ENCODE measurements at regions not wholly inside any gene's neighbourhood (a gene's known extent, or its start where the extent isn't known, plus 50 kb on each side); places are given as distances from the start of the nearest gene placed in this dataset.

GRCh38 chr6:163897669-163898068 lies 483.2 kb downstream of the QKI start:
- DNase-seq (ENCODE audit: low read depth in 1 of 2, low spot score in 1 of 2), result no peak

- DNase-seq (ENCODE audit: low read depth in 1 of 2, low spot score in 1 of 2), result no peak
Measured at GRCh38 chr6:163897030-163897429, 482.5 kb downstream of the QKI start.

- DNase-seq (ENCODE audit: low read depth in 1 of 2, low spot score in 1 of 2), result no peak
Measured at GRCh38 chr6:163895162-163895561, 480.6 kb downstream of the QKI start.

GRCh38 chr6:163893609-163894189 lies 479.2 kb downstream of the QKI start:
- no peak for DNase-seq (ENCODE audit: low read depth in 1 of 2, low spot score in 1 of 2)

- DNase-seq (ENCODE audit: low read depth in 1 of 2, low spot score in 1 of 2), result no peak
Measured at GRCh38 chr6:163892824-163893561, 478.5 kb downstream of the QKI start.

GRCh38 chr6:163889904-163890514 lies 475.5 kb downstream of the QKI start:
- no peak for DNase-seq (ENCODE audit: low read depth in 1 of 2, low spot score in 1 of 2)

GRCh38 chr6:163888030-163888819 lies 473.7 kb downstream of the QKI start:
- DNase-seq (ENCODE audit: low read depth in 1 of 2, low spot score in 1 of 2), result no peak

GRCh38 chr6:163886428-163886827 lies 471.9 kb downstream of the QKI start:
- no peak for DNase-seq (ENCODE audit: low read depth in 1 of 2, low spot score in 1 of 2)

GRCh38 chr6:163883984-163884383 lies 469.5 kb downstream of the QKI start:
- DNase-seq (ENCODE audit: low read depth in 1 of 2, low spot score in 1 of 2), result no peak

- DNase-seq (ENCODE audit: low read depth in 1 of 2, low spot score in 1 of 2), result no peak
Measured at GRCh38 chr6:163878698-163879097, 464.2 kb downstream of the QKI start.

GRCh38 chr6:163877877-163878639 lies 463.5 kb downstream of the QKI start:
- no peak for DNase-seq (ENCODE audit: low read depth in 1 of 2, low spot score in 1 of 2)

GRCh38 chr6:163876391-163876790 lies 461.9 kb downstream of the QKI start:
- DNase-seq (ENCODE audit: low read depth in 1 of 2, low spot score in 1 of 2), result no peak

GRCh38 chr6:163874784-163875183 lies 460.3 kb downstream of the QKI start:
- no peak for DNase-seq (ENCODE audit: low read depth in 1 of 2, low spot score in 1 of 2)

- no peak for DNase-seq (ENCODE audit: low read depth in 1 of 2, low spot score in 1 of 2)
Measured at GRCh38 chr6:163872335-163872734, 457.8 kb downstream of the QKI start.

- no peak for DNase-seq (ENCODE audit: low read depth in 1 of 2, low spot score in 1 of 2)
Measured at GRCh38 chr6:163871616-163872015, 457.1 kb downstream of the QKI start.

- no peak for DNase-seq (ENCODE audit: low read depth in 1 of 2, low spot score in 1 of 2)
Measured at GRCh38 chr6:163867518-163868292, 453.2 kb downstream of the QKI start.

GRCh38 chr6:163866192-163866591 lies 451.7 kb downstream of the QKI start:
- DNase-seq (ENCODE audit: low read depth in 1 of 2, low spot score in 1 of 2), result no peak

- no peak for DNase-seq (ENCODE audit: low read depth in 1 of 2, low spot score in 1 of 2)
Measured at GRCh38 chr6:163863565-163863964, 449.0 kb downstream of the QKI start.

- DNase-seq (ENCODE audit: low read depth in 1 of 2, low spot score in 1 of 2), result no peak
Measured at GRCh38 chr6:163862701-163863100, 448.2 kb downstream of the QKI start.

GRCh38 chr6:163861627-163862026 lies 447.1 kb downstream of the QKI start:
- no peak for DNase-seq (ENCODE audit: low read depth in 1 of 2, low spot score in 1 of 2)

Measured in activated CD4-positive, alpha-beta T cell treated with anti-CD3 and anti-CD28 coated beads, Interleukin-2, amount 50 U/mL, for 24 hours (primary cell).